H1 (cell line): ENCODE measurements at regions not wholly inside any gene's neighbourhood (a gene's known extent, or its start where the extent isn't known, plus 50 kb on each side); places are given as distances from the start of the nearest gene placed in this dataset.

Source experiments
- CTCF ChIA-PET: fragments of 300-600 bp; sonication (Branson Sonifier 250); formaldehyde crosslinking; loops from one replicate; lab custom pipeline; 2021; ENCODE audit not compliant: partially characterized antibody; lab: Charles Lee
- POLR2A ChIA-PET: fragments of 300-600 bp; sonication (Branson Sonifier 250); formaldehyde crosslinking; loops from one replicate; lab custom pipeline; 2021; ENCODE audit warnings: inconsistent platforms; ENCODE audit not compliant: partially characterized antibody; lab: Charles Lee
- DNase-seq, 2 experiments: peaks; one replicate each; pipeline versions ENCODE4 v3.0.0 to v3.0.0-alpha.2; 2010 to 2022; ENCODE audit warnings: low spot score in 2 of 2, low read depth in 1 of 2, mixed read lengths in 1 of 2
- FAIRE-seq: peaks from 2 replicates; lab custom pipeline; 2011; peaks lifted over from hg19 to GRCh38; lab: Jason Lieb, UNC
- H2AFZ ChIP-seq: 2 replicates; pipeline ENCODE4 v1.8.1; 2012; ENCODE audit warnings: low read length, inconsistent platforms
- H2AK5ac ChIP-seq: 2 replicates; pipeline ENCODE4 v1.6.1; 2013; ENCODE audit warnings: low read depth, low read length
- H2BK120ac ChIP-seq: replicated peaks from 2 replicates; pipeline ENCODE3; 2013; ENCODE audit warnings: low read depth, low read length, inconsistent platforms
- H2BK12ac ChIP-seq: 2 replicates; pipeline ENCODE4 v1.6.1; 2013; ENCODE audit warnings: low read depth, low read length
- H2BK15ac ChIP-seq: 2 replicates; pipeline ENCODE4 v1.6.1; 2013; ENCODE audit warnings: low read length
- H2BK20ac ChIP-seq: 2 replicates; pipeline ENCODE4 v1.6.1; 2013; ENCODE audit warnings: low read length
- H2BK5ac ChIP-seq: 2 replicates; pipeline ENCODE4 v1.6.1; 2013; ENCODE audit warnings: low read depth, low read length
- H3K14ac ChIP-seq: 2 replicates; pipeline ENCODE4 v1.6.1; 2013; ENCODE audit warnings: inconsistent platforms; ENCODE audit not compliant: insufficient read length
- H3K18ac ChIP-seq: 2 replicates; pipeline ENCODE4 v1.6.1; 2013; ENCODE audit warnings: low read length; ENCODE audit errors: extremely low read depth
- H3K23ac ChIP-seq: 2 replicates; pipeline ENCODE4 v1.6.1; 2013; ENCODE audit warnings: inconsistent platforms; ENCODE audit not compliant: insufficient read length
- H3K23me2 ChIP-seq: 2 replicates; pipeline ENCODE4 v1.6.1; 2013; ENCODE audit warnings: low read depth, low read length
- H3K27ac ChIP-seq: 2 replicates; pipeline ENCODE4 v1.6.1; 2011; ENCODE audit warnings: low read depth, low read length, inconsistent platforms
- H3K27me3 ChIP-seq, 4 experiments: replicated peaks in 1 of 4; 1 replicate in 1 of 4; 2 replicates in 3 of 4; pipeline versions ENCODE4 v1.6.1 to v1.8.1; 2011 to 2013; ENCODE audit warnings: low read length in 3 of 4, mild to moderate bottlenecking in 3 of 4, inconsistent platforms in 2 of 4, mixed read lengths in 2 of 4, moderate library complexity in 1 of 4; ENCODE audit not compliant: control insufficient read depth in 3 of 4, insufficient read depth in 3 of 4; ENCODE audit errors: extremely low read depth in 1 of 4
- H3K36me3 ChIP-seq, 4 experiments: 2 replicates each; pipeline versions ENCODE4 v1.6.1 to v1.8.1; 2011 to 2013; ENCODE audit warnings: mild to moderate bottlenecking in 4 of 4, low read length in 3 of 4, moderate library complexity in 2 of 4, control low read depth in 1 of 4, inconsistent platforms in 1 of 4; ENCODE audit not compliant: insufficient read depth in 4 of 4, control insufficient read depth in 2 of 4
- H3K4ac ChIP-seq: replicated peaks from 2 replicates; pipeline ENCODE3; 2013; ENCODE audit warnings: low read length, low read depth, mixed read lengths, inconsistent platforms; ENCODE audit not compliant: insufficient read length
- H3K4me1 ChIP-seq, 4 experiments: replicated peaks in 1 of 4; 1 replicate in 1 of 4; 2 replicates in 3 of 4; pipeline versions ENCODE4 v1.6.1 to v1.8.1; 2011 to 2013; ENCODE audit warnings: low read length in 3 of 4, inconsistent platforms in 2 of 4, mixed read lengths in 1 of 4; ENCODE audit not compliant: insufficient read depth in 4 of 4, control insufficient read depth in 3 of 4
- H3K4me2 ChIP-seq, 2 experiments: 2 replicates each; pipeline versions ENCODE4 v1.6.1 to v1.8.1; 2011 to 2013; ENCODE audit warnings: low read depth in 2 of 2, low read length in 2 of 2, control low read depth in 1 of 2, inconsistent platforms in 1 of 2, mild to moderate bottlenecking in 1 of 2; ENCODE audit not compliant: insufficient read depth in 1 of 2
- H3K4me3 ChIP-seq, 4 experiments: fragments of 200-600, 300-600 bp in 1 of 4; sonication (generic), shearing (Covaris generic), sonication (Bioruptor Twin) in 1 of 4; 2 replicates each; pipeline versions ENCODE4 v1.5.1 to v1.8.1; 2011 to 2016; ENCODE audit warnings: low read length in 4 of 4, low read depth in 3 of 4, control low read depth in 2 of 4, inconsistent platforms in 2 of 4, mild to moderate bottlenecking in 2 of 4, mixed read lengths in 1 of 4, moderate library complexity in 1 of 4; ENCODE audit not compliant: insufficient read depth in 2 of 4; ENCODE audit errors: extremely low read depth in 1 of 4
- H3K56ac ChIP-seq: replicated peaks from 2 replicates; pipeline ENCODE3; 2013; ENCODE audit warnings: low read depth, mild to moderate bottlenecking, mixed read lengths, low read length, inconsistent platforms; ENCODE audit not compliant: insufficient read length
- H3K79me1 ChIP-seq: 2 replicates; pipeline ENCODE4 v1.6.1; 2013; ENCODE audit warnings: low read depth, low read length, control low read depth
- H3K79me2 ChIP-seq, 2 experiments: 2 replicates each; pipeline versions ENCODE4 v1.6.1 to v1.8.1; 2012 to 2013; ENCODE audit warnings: low read length in 2 of 2, mild to moderate bottlenecking in 2 of 2, inconsistent platforms in 1 of 2; ENCODE audit not compliant: insufficient read depth in 2 of 2, control insufficient read depth in 1 of 2
- H3K9ac ChIP-seq, 4 experiments: replicated peaks in 1 of 4; 1 replicate in 1 of 4; 2 replicates in 3 of 4; pipeline versions ENCODE4 v1.6.1 to v1.8.1; 2011 to 2013; ENCODE audit warnings: low read depth in 3 of 4, low read length in 3 of 4, control low read depth in 2 of 4, mild to moderate bottlenecking in 2 of 4, moderate library complexity in 2 of 4, inconsistent platforms in 1 of 4; ENCODE audit errors: extremely low read depth in 1 of 4
- H3K9me3 ChIP-seq, 2 experiments: 2 replicates each; pipeline versions ENCODE4 v1.6.1 to v1.8.1; 2012 to 2013; ENCODE audit warnings: mild to moderate bottlenecking in 2 of 2, moderate library complexity in 2 of 2, control low read depth in 1 of 2, inconsistent platforms in 1 of 2, low read depth in 1 of 2, low read length in 1 of 2, mixed read lengths in 1 of 2; ENCODE audit not compliant: insufficient read depth in 2 of 2
- H4K20me1 ChIP-seq, 2 experiments: replicated peaks in 1 of 2; 2 replicates each; pipeline versions ENCODE3 to v1.8.1; 2011 to 2013; ENCODE audit warnings: inconsistent platforms in 2 of 2, low read length in 2 of 2, mild to moderate bottlenecking in 1 of 2; ENCODE audit not compliant: insufficient read depth in 2 of 2, control insufficient read depth in 1 of 2
- H4K5ac ChIP-seq: 2 replicates; pipeline ENCODE4 v1.6.1; 2013; ENCODE audit warnings: low read length, low read depth, mixed read lengths, inconsistent platforms; ENCODE audit not compliant: insufficient read length
- H4K8ac ChIP-seq: 2 replicates; pipeline ENCODE4 v1.8.0; 2013; ENCODE audit warnings: mild to moderate bottlenecking, moderate library complexity, low read length, inconsistent platforms; ENCODE audit not compliant: insufficient read depth; ENCODE audit errors: extremely low read depth
- H4K91ac ChIP-seq: replicated peaks from 2 replicates; pipeline ENCODE3; 2013; ENCODE audit warnings: low read length, mixed read lengths, inconsistent platforms; ENCODE audit not compliant: insufficient read length
- CHD1 ChIP-seq: IDR thresholded peaks from 2 replicates; pipeline ENCODE4 v1.6.1; 2012; ENCODE audit warnings: low read depth, low read length, improper control_type of control experiment
- CTBP2 ChIP-seq: IDR thresholded peaks from 2 replicates; pipeline ENCODE4 v1.7.0; 2011; ENCODE audit warnings: borderline replicate concordance, mild to moderate bottlenecking, moderate library complexity, mixed read lengths, low read length; ENCODE audit not compliant: insufficient read depth, insufficient read length
- JUND ChIP-seq: IDR thresholded peaks from 2 replicates; pipeline ENCODE4 v1.6.1; 2011; ENCODE audit warnings: mild to moderate bottlenecking, improper control_type of control experiment, low read length
- WGBS, 2 experiments: shearing (Covaris generic) in 1 of 2; methylation state at CpG; one replicate each; pipeline versions ENCODE4 v1.1.6 to v1.1.7; 2013 to 2015; ENCODE audit warnings: low lambda C conversion rate in 2 of 2, mixed read lengths in 2 of 2, inconsistent platforms in 1 of 2, low coverage in 1 of 2, missing lambda C conversion rate in 1 of 2; ENCODE audit not compliant: insufficient replicate concordance in 2 of 2, insufficient coverage in 1 of 2, insufficient read length in 1 of 2; ENCODE audit errors: extremely low coverage in 1 of 2, missing lambda C conversion rate in 1 of 2; 5-methylcytosine and 5-hydroxymethylcytosine counted together

- H2BK120ac ChIP-seq, result no peak overlapping the region
- TF ChIP-seq CTBP2 (no peak), CHD1 (no peak), JUND (no peak)
- H4K8ac ChIP-seq, result no peak overlapping the region
- H3K9ac ChIP-seq, result no peak overlapping the region
- WGBS, 2 experiments, result 93% methylated on average over 1 of the region's 1 CpG; no CpG with 5 or more reads in 1 of the 2 experiments
- no peak overlapping the region for H2AFZ ChIP-seq
- H3K4ac ChIP-seq, result no peak overlapping the region
- no peak overlapping the region for H4K5ac ChIP-seq
- no peak overlapping the region for H3K18ac ChIP-seq
- H4K20me1 ChIP-seq, result no peaks in the 10 kb centered on the region
- no peaks in the 10 kb centered on the region for H3K79me2 ChIP-seq
- no peak overlapping the region for H2AK5ac ChIP-seq
- DNase-seq (no peak), FAIRE-seq (no peak)
- H3K56ac ChIP-seq, result no peak overlapping the region
- no peaks in the 10 kb centered on the region for H3K23me2 ChIP-seq
- H3K4me2 ChIP-seq, result no peak overlapping the region
- H2BK5ac ChIP-seq, result no peak overlapping the region
- H2BK12ac ChIP-seq, result no peak overlapping the region
- no peak overlapping the region for H3K14ac ChIP-seq
- no peak overlapping the region for H3K27ac ChIP-seq
- no peaks in the 10 kb centered on the region for H3K27me3 ChIP-seq
- no peak overlapping the region for H4K91ac ChIP-seq
- no peak overlapping the region for H3K23ac ChIP-seq
- no peak overlapping the region for H2BK15ac ChIP-seq
- no peak overlapping the region for H3K4me3 ChIP-seq
- ChIA-PET CTCF (no interaction called here), POLR2A (no interaction called here)
- no peaks in the 10 kb centered on the region for H3K4me1 ChIP-seq
- H2BK20ac ChIP-seq, result no peak overlapping the region
- H3K79me1 ChIP-seq, result no peaks in the 10 kb centered on the region
- no peaks in the 10 kb centered on the region for H3K9me3 ChIP-seq
- no peaks in the 10 kb centered on the region for H3K36me3 ChIP-seq
These were observed 666.7 kb upstream of the CADM2 start for GRCh38 chr3:84292128-84292527.
